H1 (cell line): ENCODE measurements at regions not wholly inside any gene's neighbourhood (a gene's known extent, or its start where the extent isn't known, plus 50 kb on each side); places are given as distances from the start of the nearest gene placed in this dataset.

ENCODE experiments used
- CTCF ChIA-PET: fragments of 300-600 bp; sonication (Branson Sonifier 250); formaldehyde crosslinking; loops from one replicate; lab custom pipeline; 2021; ENCODE audit not compliant: partially characterized antibody; lab: Charles Lee
- POLR2A ChIA-PET: fragments of 300-600 bp; sonication (Branson Sonifier 250); formaldehyde crosslinking; loops from one replicate; lab custom pipeline; 2021; ENCODE audit warnings: inconsistent platforms; ENCODE audit not compliant: partially characterized antibody; lab: Charles Lee
- DNase-seq, 2 experiments: peaks; one replicate each; pipeline versions ENCODE4 v3.0.0 to v3.0.0-alpha.2; 2010 to 2022; ENCODE audit warnings: low spot score in 2 of 2, low read depth in 1 of 2, mixed read lengths in 1 of 2
- FAIRE-seq: peaks from 2 replicates; lab custom pipeline; 2011; peaks lifted over from hg19 to GRCh38; lab: Jason Lieb, UNC
- H2AFZ ChIP-seq: 2 replicates; pipeline ENCODE4 v1.8.1; 2012; ENCODE audit warnings: low read length, inconsistent platforms
- H2AK5ac ChIP-seq: 2 replicates; pipeline ENCODE4 v1.6.1; 2013; ENCODE audit warnings: low read depth, low read length
- H2BK120ac ChIP-seq: replicated peaks from 2 replicates; pipeline ENCODE3; 2013; ENCODE audit warnings: low read depth, low read length, inconsistent platforms
- H2BK12ac ChIP-seq: 2 replicates; pipeline ENCODE4 v1.6.1; 2013; ENCODE audit warnings: low read depth, low read length
- H2BK15ac ChIP-seq: 2 replicates; pipeline ENCODE4 v1.6.1; 2013; ENCODE audit warnings: low read length
- H2BK20ac ChIP-seq: 2 replicates; pipeline ENCODE4 v1.6.1; 2013; ENCODE audit warnings: low read length
- H2BK5ac ChIP-seq: 2 replicates; pipeline ENCODE4 v1.6.1; 2013; ENCODE audit warnings: low read depth, low read length
- H3K14ac ChIP-seq: 2 replicates; pipeline ENCODE4 v1.6.1; 2013; ENCODE audit warnings: inconsistent platforms; ENCODE audit not compliant: insufficient read length
- H3K18ac ChIP-seq: 2 replicates; pipeline ENCODE4 v1.6.1; 2013; ENCODE audit warnings: low read length; ENCODE audit errors: extremely low read depth
- H3K23ac ChIP-seq: 2 replicates; pipeline ENCODE4 v1.6.1; 2013; ENCODE audit warnings: inconsistent platforms; ENCODE audit not compliant: insufficient read length
- H3K23me2 ChIP-seq: 2 replicates; pipeline ENCODE4 v1.6.1; 2013; ENCODE audit warnings: low read depth, low read length
- H3K27ac ChIP-seq: 2 replicates; pipeline ENCODE4 v1.6.1; 2011; ENCODE audit warnings: low read depth, low read length, inconsistent platforms
- H3K27me3 ChIP-seq, 4 experiments: replicated peaks in 1 of 4; 1 replicate in 1 of 4; 2 replicates in 3 of 4; pipeline versions ENCODE4 v1.6.1 to v1.8.1; 2011 to 2013; ENCODE audit warnings: low read length in 3 of 4, mild to moderate bottlenecking in 3 of 4, inconsistent platforms in 2 of 4, mixed read lengths in 2 of 4, moderate library complexity in 1 of 4; ENCODE audit not compliant: control insufficient read depth in 3 of 4, insufficient read depth in 3 of 4; ENCODE audit errors: extremely low read depth in 1 of 4
- H3K36me3 ChIP-seq, 4 experiments: 2 replicates each; pipeline versions ENCODE4 v1.6.1 to v1.8.1; 2011 to 2013; ENCODE audit warnings: mild to moderate bottlenecking in 4 of 4, low read length in 3 of 4, moderate library complexity in 2 of 4, control low read depth in 1 of 4, inconsistent platforms in 1 of 4; ENCODE audit not compliant: insufficient read depth in 4 of 4, control insufficient read depth in 2 of 4
- H3K4ac ChIP-seq: replicated peaks from 2 replicates; pipeline ENCODE3; 2013; ENCODE audit warnings: low read length, low read depth, mixed read lengths, inconsistent platforms; ENCODE audit not compliant: insufficient read length
- H3K4me1 ChIP-seq, 4 experiments: replicated peaks in 1 of 4; 1 replicate in 1 of 4; 2 replicates in 3 of 4; pipeline versions ENCODE4 v1.6.1 to v1.8.1; 2011 to 2013; ENCODE audit warnings: low read length in 3 of 4, inconsistent platforms in 2 of 4, mixed read lengths in 1 of 4; ENCODE audit not compliant: insufficient read depth in 4 of 4, control insufficient read depth in 3 of 4
- H3K4me2 ChIP-seq, 2 experiments: 2 replicates each; pipeline versions ENCODE4 v1.6.1 to v1.8.1; 2011 to 2013; ENCODE audit warnings: low read depth in 2 of 2, low read length in 2 of 2, control low read depth in 1 of 2, inconsistent platforms in 1 of 2, mild to moderate bottlenecking in 1 of 2; ENCODE audit not compliant: insufficient read depth in 1 of 2
- H3K4me3 ChIP-seq, 4 experiments: fragments of 200-600, 300-600 bp in 1 of 4; sonication (generic), shearing (Covaris generic), sonication (Bioruptor Twin) in 1 of 4; 2 replicates each; pipeline versions ENCODE4 v1.5.1 to v1.8.1; 2011 to 2016; ENCODE audit warnings: low read length in 4 of 4, low read depth in 3 of 4, control low read depth in 2 of 4, inconsistent platforms in 2 of 4, mild to moderate bottlenecking in 2 of 4, mixed read lengths in 1 of 4, moderate library complexity in 1 of 4; ENCODE audit not compliant: insufficient read depth in 2 of 4; ENCODE audit errors: extremely low read depth in 1 of 4
- H3K56ac ChIP-seq: replicated peaks from 2 replicates; pipeline ENCODE3; 2013; ENCODE audit warnings: low read depth, mild to moderate bottlenecking, mixed read lengths, low read length, inconsistent platforms; ENCODE audit not compliant: insufficient read length
- H3K79me1 ChIP-seq: 2 replicates; pipeline ENCODE4 v1.6.1; 2013; ENCODE audit warnings: low read depth, low read length, control low read depth
- H3K79me2 ChIP-seq, 2 experiments: 2 replicates each; pipeline versions ENCODE4 v1.6.1 to v1.8.1; 2012 to 2013; ENCODE audit warnings: low read length in 2 of 2, mild to moderate bottlenecking in 2 of 2, inconsistent platforms in 1 of 2; ENCODE audit not compliant: insufficient read depth in 2 of 2, control insufficient read depth in 1 of 2
- H3K9ac ChIP-seq, 4 experiments: replicated peaks in 1 of 4; 1 replicate in 1 of 4; 2 replicates in 3 of 4; pipeline versions ENCODE4 v1.6.1 to v1.8.1; 2011 to 2013; ENCODE audit warnings: low read depth in 3 of 4, low read length in 3 of 4, control low read depth in 2 of 4, mild to moderate bottlenecking in 2 of 4, moderate library complexity in 2 of 4, inconsistent platforms in 1 of 4; ENCODE audit errors: extremely low read depth in 1 of 4
- H3K9me3 ChIP-seq, 2 experiments: 2 replicates each; pipeline versions ENCODE4 v1.6.1 to v1.8.1; 2012 to 2013; ENCODE audit warnings: mild to moderate bottlenecking in 2 of 2, moderate library complexity in 2 of 2, control low read depth in 1 of 2, inconsistent platforms in 1 of 2, low read depth in 1 of 2, low read length in 1 of 2, mixed read lengths in 1 of 2; ENCODE audit not compliant: insufficient read depth in 2 of 2
- H4K20me1 ChIP-seq, 2 experiments: replicated peaks in 1 of 2; 2 replicates each; pipeline versions ENCODE3 to v1.8.1; 2011 to 2013; ENCODE audit warnings: inconsistent platforms in 2 of 2, low read length in 2 of 2, mild to moderate bottlenecking in 1 of 2; ENCODE audit not compliant: insufficient read depth in 2 of 2, control insufficient read depth in 1 of 2
- H4K5ac ChIP-seq: 2 replicates; pipeline ENCODE4 v1.6.1; 2013; ENCODE audit warnings: low read length, low read depth, mixed read lengths, inconsistent platforms; ENCODE audit not compliant: insufficient read length
- H4K8ac ChIP-seq: 2 replicates; pipeline ENCODE4 v1.8.0; 2013; ENCODE audit warnings: mild to moderate bottlenecking, moderate library complexity, low read length, inconsistent platforms; ENCODE audit not compliant: insufficient read depth; ENCODE audit errors: extremely low read depth
- H4K91ac ChIP-seq: replicated peaks from 2 replicates; pipeline ENCODE3; 2013; ENCODE audit warnings: low read length, mixed read lengths, inconsistent platforms; ENCODE audit not compliant: insufficient read length
- ASH2L ChIP-seq: fragments of 200-600, 300-600 bp; sonication (generic); IDR thresholded peaks from one replicate; pipeline ENCODE4 v1.7.1; 2017; ENCODE audit warnings: low read length
- WGBS, 2 experiments: shearing (Covaris generic) in 1 of 2; methylation state at CpG; one replicate each; pipeline versions ENCODE4 v1.1.6 to v1.1.7; 2013 to 2015; ENCODE audit warnings: low lambda C conversion rate in 2 of 2, mixed read lengths in 2 of 2, inconsistent platforms in 1 of 2, low coverage in 1 of 2, missing lambda C conversion rate in 1 of 2; ENCODE audit not compliant: insufficient replicate concordance in 2 of 2, insufficient coverage in 1 of 2, insufficient read length in 1 of 2; ENCODE audit errors: extremely low coverage in 1 of 2, missing lambda C conversion rate in 1 of 2; 5-methylcytosine and 5-hydroxymethylcytosine counted together

GRCh38 chr6:1077478-1078416 is 234.2 kb upstream of the FOXQ1 start:
- POLR2A ChIA-PET: no interaction called here
- TF ChIP-seq ASH2L: no peak

More at GRCh38 chr6:1077478-1078416, 234.2 kb upstream of the FOXQ1 start:
- Histone ChIP-seq H3K4me1 (no peaks in the 10 kb centered on the region), H3K9me3 (no peaks in the 10 kb centered on the region), H2BK15ac (no peak overlapping the region), H3K79me1 (no peaks in the 10 kb centered on the region), H2BK20ac (no peak overlapping the region), H3K18ac (no peak overlapping the region), H3K27ac (no peak overlapping the region), H3K9ac (no peak overlapping the region), H2AFZ (no peak overlapping the region), H3K23ac (no peak overlapping the region), H3K27me3 (no peaks in the 10 kb centered on the region), H2BK5ac (no peak overlapping the region), H2AK5ac (no peak overlapping the region), H2BK120ac (no peak overlapping the region), H3K36me3 (no peaks in the 10 kb centered on the region), H4K5ac (no peak overlapping the region), H4K20me1 (no peaks in the 10 kb centered on the region), H3K4me3 (no peak overlapping the region), H3K23me2 (no peaks in the 10 kb centered on the region), H3K56ac (no peak overlapping the region), H3K14ac (no peak overlapping the region), H2BK12ac (no peak overlapping the region), H3K4ac (no peak overlapping the region), H4K91ac (no peak overlapping the region), H3K79me2 (no peaks in the 10 kb centered on the region), H4K8ac (no peak overlapping the region), H3K4me2 (no peak overlapping the region)
- no peak for DNase-seq
- 93% methylated on average over 22 of the region's 22 CpGs; no CpG with 5 or more reads in 1 of the 2 experiments for WGBS, 2 experiments
- FAIRE-seq: no peak
- CTCF ChIA-PET: interaction anchor here (1.9 kb wide), 1 partner anchor 8 kb away, joined by 5 read pairs; no protein-coding TSS in a partner anchor
